HG03095 (cell line): ENCODE measurements at regions not wholly inside any gene's neighbourhood (a gene's known extent, or its start where the extent isn't known, plus 50 kb on each side); places are given as distances from the start of the nearest gene placed in this dataset.

ENCODE experiments used
- ATAC-seq: cut with Tn5 transposase; IDR thresholded peaks from one replicate; pipeline ENCODE4 v1.9.1; 2021; ENCODE audit warnings: moderate library complexity; ENCODE audit not compliant: unreplicated experiment

DNA sequence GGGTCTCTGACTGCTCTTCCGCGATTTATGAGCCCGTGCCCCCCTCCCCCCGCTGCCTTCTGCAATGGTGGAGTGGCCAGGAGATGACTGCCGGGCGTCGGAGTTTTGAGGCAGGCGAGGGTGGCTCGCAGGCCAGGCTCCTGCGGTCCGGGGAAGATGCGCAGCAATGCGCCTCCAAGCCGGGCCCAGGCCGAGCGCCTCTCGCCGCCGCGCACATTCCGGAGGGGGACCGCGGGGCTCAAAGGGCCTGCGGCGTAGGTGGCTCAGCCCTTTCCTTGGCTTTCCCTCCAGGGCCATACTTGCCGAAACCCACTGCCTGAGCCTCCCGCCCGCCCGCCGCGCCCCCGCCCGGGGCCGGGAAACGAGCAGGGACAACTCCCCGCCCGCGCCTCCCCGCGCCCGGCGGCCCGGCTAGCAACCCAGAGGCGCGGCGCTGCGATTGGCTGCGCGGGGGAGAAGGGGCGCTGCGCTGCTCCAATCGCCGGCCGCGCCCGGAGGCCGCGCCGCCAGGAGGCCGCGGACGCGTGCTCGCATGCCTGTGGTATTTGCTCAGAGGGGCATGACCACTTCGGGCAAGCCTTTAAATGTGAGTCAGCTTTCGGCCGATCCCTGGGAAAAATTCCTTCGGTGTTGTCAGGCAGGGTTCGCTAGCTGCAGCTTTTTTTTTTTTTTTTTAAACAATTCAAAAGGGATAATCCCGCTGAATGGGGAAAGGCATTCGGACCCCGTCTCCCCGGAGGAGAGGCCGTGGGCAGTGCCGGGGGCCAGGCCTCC, 157.9 kb upstream of the PARP11 start:
- peak; percentile 75 for ATAC-seq

- ATAC-seq: no peak
Measured at GRCh38 chr12:4027412-4027811, 154.2 kb upstream of the PARP11 start.

- no peak for ATAC-seq
Measured at GRCh38 chr12:4026517-4026916, 153.3 kb upstream of the PARP11 start.

DNA sequence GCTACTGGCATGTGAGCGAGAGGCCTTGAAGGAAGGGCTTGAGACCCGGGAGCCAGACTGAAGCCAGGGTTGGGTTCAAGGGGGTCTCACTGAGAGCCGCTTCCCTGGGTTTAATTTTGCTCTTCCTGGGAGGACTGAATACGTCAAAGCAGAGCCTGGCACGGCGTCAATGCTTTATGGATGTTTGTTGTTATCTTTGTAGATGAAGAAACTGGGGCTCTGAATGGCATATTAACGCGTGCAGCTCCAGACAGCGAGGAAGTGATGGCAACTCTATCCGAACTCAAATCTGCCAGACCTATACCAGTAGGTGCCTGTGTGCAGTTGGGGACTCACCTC, 152.8 kb upstream of the PARP11 start:
- ATAC-seq: no peak

DNA sequence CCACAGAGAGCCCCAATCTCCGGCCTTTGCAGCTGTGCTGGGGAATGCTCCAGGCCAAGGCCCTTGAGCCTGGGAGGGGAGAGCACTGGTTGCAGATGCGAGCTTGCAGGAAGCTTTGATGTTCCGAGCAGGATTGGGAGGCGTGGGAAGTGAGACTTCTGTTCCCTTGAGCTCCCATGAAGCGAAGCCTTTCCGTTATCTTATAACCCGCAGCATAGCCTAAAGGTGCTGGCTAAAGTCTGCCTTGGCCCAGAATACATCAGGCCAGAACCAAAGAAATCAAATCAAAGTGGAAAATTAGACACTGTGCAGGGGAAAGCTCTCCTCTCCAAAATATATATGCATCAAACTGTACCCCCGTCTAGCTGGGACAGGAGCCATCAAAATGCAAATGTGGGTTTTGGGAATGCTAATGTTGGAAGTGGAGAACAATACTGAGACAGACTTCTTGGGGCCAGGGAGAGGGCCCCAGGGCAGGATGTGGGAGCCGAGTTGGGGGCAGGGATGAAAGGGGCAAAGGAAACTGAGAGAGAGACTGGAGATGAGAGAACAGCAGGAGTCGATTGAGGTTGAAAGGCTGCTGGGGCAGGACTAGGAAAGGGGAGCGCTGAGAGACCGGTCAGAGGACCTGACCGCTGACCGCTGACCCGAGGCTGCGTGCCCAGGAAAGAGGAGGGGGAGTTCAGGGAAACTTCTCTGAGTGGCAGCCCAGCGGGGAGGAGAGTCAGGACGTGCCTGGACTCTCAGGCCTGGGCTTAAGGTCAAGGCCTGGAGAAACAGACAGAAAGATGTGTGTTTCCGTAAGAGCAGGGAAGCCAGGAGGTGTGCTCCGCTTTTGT, 152.2 kb upstream of the PARP11 start:
- ATAC-seq: no peak

GRCh38 chr12:4024701-4025100, 151.5 kb upstream of the PARP11 start:
- no peak for ATAC-seq

DNA sequence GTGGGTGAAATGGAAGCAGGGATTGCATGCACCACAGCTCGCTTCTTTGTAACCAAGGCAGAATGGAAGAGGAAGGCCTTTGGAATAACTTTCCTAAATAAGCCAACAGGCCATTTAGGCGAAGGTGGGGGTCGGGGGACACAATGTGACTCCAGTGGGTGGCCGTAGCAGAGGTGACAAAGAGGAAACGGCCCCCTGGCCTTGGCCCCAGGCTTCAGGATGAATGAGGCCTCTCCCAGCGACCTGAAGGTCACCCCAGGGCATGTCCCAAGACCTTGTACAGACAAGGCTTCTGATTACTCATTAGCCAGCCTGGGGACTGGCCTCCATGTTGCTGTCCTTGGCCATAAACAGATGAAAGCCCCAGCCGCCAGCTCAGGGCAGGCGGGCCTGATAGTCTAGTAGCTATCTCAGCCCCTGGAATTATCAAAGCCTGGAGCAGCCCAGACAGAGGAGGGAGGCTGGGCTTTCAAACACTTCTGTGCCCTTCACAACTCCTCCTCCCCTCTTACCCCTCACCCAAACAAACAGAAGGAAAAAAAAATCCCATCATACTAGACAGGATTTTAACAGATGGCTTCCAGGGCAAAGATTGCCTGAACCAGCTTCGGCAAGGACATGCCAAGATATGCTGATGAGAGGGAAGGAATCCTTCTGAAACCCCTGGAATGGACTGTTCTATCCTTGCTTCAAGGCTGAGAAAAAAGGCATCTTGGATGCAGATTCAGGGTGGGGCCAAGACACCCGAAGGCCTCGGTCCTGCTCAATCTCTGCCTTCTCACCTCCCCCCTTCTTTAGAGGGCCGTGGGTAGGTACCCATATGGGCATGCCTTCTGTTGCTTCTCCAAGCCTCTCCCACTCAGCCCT, 142.3 kb upstream of the PARP11 start:
- no peak for ATAC-seq

- no peak for ATAC-seq
Measured at GRCh38 chr12:4014858-4015224, 141.6 kb upstream of the PARP11 start.

- ATAC-seq: no peak
Measured at GRCh38 chr12:4014444-4014843, 141.2 kb upstream of the PARP11 start.

GRCh38 chr12:4012977-4013968, 140.1 kb upstream of the PARP11 start:
- no peak for ATAC-seq

- ATAC-seq: no peak
Measured at GRCh38 chr12:4012073-4012472, 138.9 kb upstream of the PARP11 start.

DNA sequence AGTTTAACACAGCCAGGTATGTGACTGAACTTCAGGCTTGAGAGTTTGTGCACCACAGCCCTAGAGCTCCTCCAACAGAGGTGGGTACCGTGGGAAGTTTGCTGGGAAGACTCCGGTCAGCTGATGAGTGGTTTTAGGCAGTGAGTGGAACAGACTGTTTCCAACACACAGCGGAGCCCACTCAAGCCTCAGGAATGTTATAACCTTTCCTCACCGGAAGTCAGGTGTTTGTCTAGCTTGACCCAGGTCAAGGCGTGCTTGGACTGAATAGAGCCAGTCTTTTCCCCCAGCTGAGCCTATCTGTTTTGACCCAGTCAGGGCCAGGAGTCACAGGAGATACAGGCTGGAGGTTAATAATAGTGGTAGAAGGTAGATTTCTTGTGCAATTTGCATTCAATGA, 138.4 kb upstream of the PARP11 start:
- no peak for ATAC-seq

GRCh38 chr12:4009979-4010704, 136.9 kb upstream of the PARP11 start:
- no peak for ATAC-seq

GRCh38 chr12:4006743-4007142, 133.5 kb upstream of the PARP11 start:
- no peak for ATAC-seq

GRCh38 chr12:4005851-4006430, 132.7 kb upstream of the PARP11 start:
- ATAC-seq: no peak

DNA sequence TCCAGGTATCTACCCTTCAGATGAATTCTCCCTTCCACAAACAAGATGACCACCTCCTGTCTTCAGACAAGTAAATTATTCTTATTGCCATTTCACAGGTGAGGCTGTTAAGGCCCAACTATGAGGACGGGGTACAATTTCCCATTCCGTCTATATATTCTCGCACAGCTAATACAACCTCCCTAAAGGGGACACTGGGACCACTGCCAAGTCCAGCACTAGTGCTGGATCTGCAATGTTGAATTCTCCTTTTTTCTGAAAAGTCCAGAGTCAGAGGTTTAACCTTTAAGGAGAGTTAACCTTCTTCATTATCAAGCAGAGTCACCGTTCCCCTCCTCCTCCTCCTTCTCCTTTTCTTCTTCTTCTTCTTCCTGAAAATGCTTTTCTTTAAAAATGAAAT, 130.4 kb upstream of the PARP11 start:
- ATAC-seq: no peak

- ATAC-seq: no peak
Measured at GRCh38 chr12:4002601-4003000, 129.4 kb upstream of the PARP11 start.

DNA sequence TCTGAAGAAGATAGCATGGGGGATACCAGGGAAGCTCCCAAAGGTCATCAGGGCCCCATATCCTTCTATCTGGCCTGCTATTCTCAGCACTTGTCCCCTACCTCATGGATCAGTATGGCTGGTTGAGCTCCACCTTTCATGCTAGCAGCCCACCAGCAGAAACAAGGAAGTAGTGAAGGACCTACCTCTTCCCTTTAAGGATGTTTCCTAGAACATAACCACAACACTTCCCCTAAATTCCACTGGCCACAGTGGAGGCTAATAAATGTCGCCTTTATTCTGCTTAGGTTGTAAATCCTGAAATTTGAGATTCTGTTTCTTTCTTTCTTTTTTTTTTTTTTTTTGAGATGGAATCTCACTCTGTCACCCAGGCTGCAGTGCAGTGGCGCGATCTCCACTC, 128.6 kb upstream of the PARP11 start:
- no peak for ATAC-seq

- ATAC-seq: no peak
Measured at GRCh38 chr12:4001031-4001430, 127.8 kb upstream of the PARP11 start.
